Liver (tissue), 3 donors: ENCODE measurements at regions not wholly inside any gene's neighbourhood (a gene's known extent, or its start where the extent isn't known, plus 50 kb on each side); places are given as distances from the start of the nearest gene placed in this dataset.

Source experiments
- CTCF ChIP-seq: fragments of 150-350 bp; IDR thresholded peaks from 2 replicates; pipeline ENCODE4 v1.5.1; 2017; ENCODE audit warnings: improper control_type of control experiment, low read depth, low read length; ENCODE audit not compliant: missing input control
- EGR1 ChIP-seq, 2 donors: IDR thresholded peaks; 2 replicates each; pipeline ENCODE4 v1.6.1; 2016 to 2018; ENCODE audit warnings: antibody characterized with exemption in 2 of 2, low read depth in 2 of 2
- FOXA1 ChIP-seq: IDR thresholded peaks from 2 replicates; pipeline ENCODE4 v1.6.1; 2016; ENCODE audit warnings: antibody characterized with exemption
- JUND ChIP-seq, 2 donors: IDR thresholded peaks; 2 replicates each; pipeline ENCODE4 v1.6.1; 2016; ENCODE audit warnings: antibody characterized with exemption in 2 of 2
- SP1 ChIP-seq: IDR thresholded peaks from 2 replicates; pipeline ENCODE4 v1.6.1; 2018; ENCODE audit warnings: antibody characterized with exemption, mild to moderate bottlenecking
- donor health status: healthy.
- donor health status: healthy.

DNA sequence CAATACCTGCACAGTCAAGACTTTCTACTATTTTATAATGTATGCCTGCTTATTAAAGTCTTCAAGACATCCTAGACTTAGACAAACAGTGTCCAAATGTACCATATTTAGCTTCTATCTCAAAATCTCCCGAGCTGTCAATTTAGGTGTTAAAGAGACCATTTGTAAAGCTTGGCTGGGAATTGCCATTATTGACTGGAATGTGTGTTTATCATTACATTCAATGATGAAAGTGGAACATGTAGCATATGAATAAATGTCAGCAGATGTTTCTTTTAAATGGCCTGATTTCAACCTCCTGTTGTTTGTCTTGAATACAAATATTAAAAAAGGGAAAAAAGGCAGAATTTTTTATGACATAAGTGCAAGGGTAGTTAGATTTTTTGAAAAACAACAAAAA, 572.3 kb downstream of the PRKD1 start:
- no peak for TF ChIP-seq CTCF
- TF ChIP-seq EGR1 (IDR thresholded peaks at IDR 0.05; ENCODE audit: low read depth in 2 of 2), result no peak
- no peak for TF ChIP-seq JUND (IDR thresholded peaks at IDR 0.05)
- no peak for TF ChIP-seq SP1
- no peak for TF ChIP-seq FOXA1
